ENCODE measurements at regions not wholly inside any gene's neighbourhood (a gene's known extent, or its start where the extent isn't known, plus 50 kb on each side); places are given as distances from the start of the nearest gene placed in this dataset.

DNA sequence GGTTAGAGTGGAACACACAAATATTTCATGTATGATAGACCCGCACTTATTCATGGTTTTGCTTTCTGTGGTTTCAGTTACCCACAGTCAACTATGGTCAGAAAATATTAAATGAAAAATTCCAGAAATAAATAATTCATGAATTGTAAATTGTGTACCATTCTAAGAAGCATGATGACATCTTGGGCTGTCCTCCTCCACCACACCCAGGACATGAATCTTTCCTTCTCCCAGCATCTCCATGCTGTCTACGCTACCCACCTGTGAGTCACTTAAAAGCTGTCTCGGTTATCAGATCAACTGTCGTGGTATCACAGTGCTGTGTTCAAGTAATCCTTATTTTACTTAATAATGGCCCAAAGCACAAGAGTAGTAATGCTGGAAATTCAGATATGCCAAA, 419.6 kb upstream of the NRP1 start:
- Histone ChIP-seq H3K4me1 (peaks cover 0 to 5% of the 10 kb centered on the region in 2 donors), H3K9me3 (no peaks in the 10 kb centered on the region), H3K27me3 (no peaks in the 10 kb centered on the region), H3K27ac (no peak overlapping the region), H3K4me3 (no peak overlapping the region), H3K36me3 (no peaks in the 10 kb centered on the region)
- DNase-seq (ENCODE audit: low spot score in 2 of 2), result no peak
- TF ChIP-seq, protein P1, sequence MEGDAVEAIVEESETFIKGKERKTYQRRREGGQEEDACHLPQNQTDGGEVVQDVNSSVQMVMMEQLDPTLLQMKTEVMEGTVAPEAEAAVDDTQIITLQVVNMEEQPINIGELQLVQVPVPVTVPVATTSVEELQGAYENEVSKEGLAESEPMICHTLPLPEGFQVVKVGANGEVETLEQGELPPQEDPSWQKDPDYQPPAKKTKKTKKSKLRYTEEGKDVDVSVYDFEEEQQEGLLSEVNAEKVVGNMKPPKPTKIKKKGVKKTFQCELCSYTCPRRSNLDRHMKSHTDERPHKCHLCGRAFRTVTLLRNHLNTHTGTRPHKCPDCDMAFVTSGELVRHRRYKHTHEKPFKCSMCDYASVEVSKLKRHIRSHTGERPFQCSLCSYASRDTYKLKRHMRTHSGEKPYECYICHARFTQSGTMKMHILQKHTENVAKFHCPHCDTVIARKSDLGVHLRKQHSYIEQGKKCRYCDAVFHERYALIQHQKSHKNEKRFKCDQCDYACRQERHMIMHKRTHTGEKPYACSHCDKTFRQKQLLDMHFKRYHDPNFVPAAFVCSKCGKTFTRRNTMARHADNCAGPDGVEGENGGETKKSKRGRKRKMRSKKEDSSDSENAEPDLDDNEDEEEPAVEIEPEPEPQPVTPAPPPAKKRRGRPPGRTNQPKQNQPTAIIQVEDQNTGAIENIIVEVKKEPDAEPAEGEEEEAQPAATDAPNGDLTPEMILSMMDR (IDR thresholded peaks at IDR 0.05), result no peak
- intact Hi-C loops (cut with DNase I), result no loop called here

DNA sequence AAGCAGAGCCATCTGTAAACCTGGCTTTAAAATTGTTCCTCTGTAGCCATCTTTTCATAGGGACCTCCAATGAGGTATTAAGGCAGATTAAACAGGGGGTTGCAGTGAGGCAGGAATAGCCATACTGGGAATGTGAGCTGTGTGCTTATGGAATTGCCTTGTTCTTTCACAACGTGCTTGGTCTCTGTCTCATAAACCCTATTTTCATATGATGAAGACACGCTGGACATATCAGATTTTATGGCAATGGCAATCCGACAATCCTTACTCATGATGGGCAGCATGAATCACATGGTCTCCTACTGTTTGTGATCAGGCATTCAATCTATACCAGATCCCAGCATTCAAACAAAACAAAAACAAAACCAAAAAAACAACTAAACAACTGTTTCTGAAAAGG, 418.9 kb upstream of the NRP1 start:
- H3K27ac ChIP-seq, result no peak overlapping the region
- no peak overlapping the region for H3K4me3 ChIP-seq
- no peaks in the 10 kb centered on the region for H3K9me3 ChIP-seq
- no peaks in the 10 kb centered on the region for H3K36me3 ChIP-seq
- TF ChIP-seq, protein P1 (IDR thresholded peaks at IDR 0.05), result no peak
- H3K27me3 ChIP-seq, result no peaks in the 10 kb centered on the region
- peaks cover 0 to 6% of the 10 kb centered on the region in 2 donors for H3K4me1 ChIP-seq
- intact Hi-C loops (cut with DNase I), result no loop called here
- DNase-seq (ENCODE audit: low spot score in 2 of 2), result no peak

- Histone ChIP-seq H3K27me3 (no peaks in the 10 kb centered on the region), H3K4me3 (no peak overlapping the region), H3K4me1 (peaks cover 0 to 6% of the 10 kb centered on the region in 2 donors), H3K9me3 (no peaks in the 10 kb centered on the region), H3K36me3 (no peaks in the 10 kb centered on the region), H3K27ac (no peak overlapping the region)
- no peak for DNase-seq (ENCODE audit: low spot score in 2 of 2)
- intact Hi-C loops (cut with DNase I), result no loop called here
- TF ChIP-seq, protein P1 (IDR thresholded peaks at IDR 0.05), result no peak
These were observed 415.3 kb upstream of the NRP1 start for GRCh38 chr10:33749790-33750189.

DNA sequence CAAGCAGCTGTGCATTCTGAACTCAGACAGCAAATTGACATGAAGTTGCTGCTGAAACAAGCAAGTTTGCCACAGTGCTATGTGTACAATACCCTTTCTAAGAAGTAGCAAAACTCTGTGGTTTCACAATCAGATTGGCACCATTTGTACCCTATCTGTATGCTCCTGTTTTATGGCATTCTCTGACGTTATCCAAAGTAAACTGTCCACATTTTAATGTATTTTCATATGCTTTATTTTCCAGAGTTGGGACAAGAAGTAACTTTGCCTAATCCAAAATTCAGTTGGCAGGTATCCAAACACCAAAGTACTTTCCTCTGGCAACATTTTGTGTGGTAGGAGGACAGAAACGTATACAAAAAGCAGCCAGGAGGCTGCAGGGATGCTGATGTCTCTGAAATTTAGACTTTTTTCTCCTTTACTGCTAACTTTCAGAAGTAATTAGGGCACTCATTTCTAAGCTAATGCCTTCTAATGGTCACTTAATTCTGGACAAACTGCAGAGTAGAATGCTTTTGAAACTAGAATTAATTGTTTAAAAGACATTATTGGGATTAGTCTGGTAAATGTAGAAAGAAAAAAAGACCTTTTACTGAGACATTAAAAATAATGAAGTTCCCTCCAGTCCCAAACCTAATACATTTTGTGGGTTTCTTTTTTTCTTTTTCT, 414.7 kb upstream of the NRP1 start:
- intact Hi-C loops (cut with DNase I), result no loop called here
- DNase-seq (ENCODE audit: low spot score in 2 of 2), result no peak
- no peaks in the 10 kb centered on the region for H3K36me3 ChIP-seq

GRCh38 chr10:33746836-33747268, 412.4 kb upstream of the NRP1 start:
- Histone ChIP-seq H3K4me3 (no peak overlapping the region), H3K27me3 (no peaks in the 10 kb centered on the region), H3K27ac (no peak overlapping the region), H3K36me3 (no peaks in the 10 kb centered on the region), H3K4me1 (peaks cover 0 to 6% of the 10 kb centered on the region in 2 donors), H3K9me3 (no peaks in the 10 kb centered on the region)
- intact Hi-C loops (cut with DNase I), result no loop called here
- no peak for DNase-seq (ENCODE audit: low spot score in 2 of 2)
- TF ChIP-seq, protein P1 (IDR thresholded peaks at IDR 0.05), result no peak

More for the DNA sequence above, 414.7 kb upstream of the NRP1 start:
- Histone ChIP-seq H3K27ac (no peak overlapping the region), H3K9me3 (no peaks in the 10 kb centered on the region), H3K27me3 (no peaks in the 10 kb centered on the region), H3K4me1 (peaks cover 0 to 6% of the 10 kb centered on the region in 2 donors), H3K4me3 (no peak overlapping the region)
- TF ChIP-seq, protein P1 (IDR thresholded peaks at IDR 0.05), result no peak

Measured in ascending aorta (tissue), 2 donors.